HCT116 (cell line): ENCODE measurements at regions not wholly inside any gene's neighbourhood (a gene's known extent, or its start where the extent isn't known, plus 50 kb on each side); places are given as distances from the start of the nearest gene placed in this dataset.

Experiments used
- ATAC-seq: fragments of 200-7000 bp; cut with Tn5 transposase; 2 replicates; pipeline ENCODE4 v1.9.1; 2020; ENCODE audit warnings: mild to moderate bottlenecking, moderate library complexity
- BruUV-seq: library from RNA; stranded (reverse); fragments of 400-500 nt; replicated peaks from 2 replicates; lab custom pipeline; 2021; lab: Mats Ljungman, UMichigan
- CTCF ChIA-PET: fragments of 300-600 bp; sonication (Branson Sonifier 250); formaldehyde crosslinking; loops from one replicate; lab custom pipeline; 2021; ENCODE audit warnings: antibody characterized with exemption; lab: Charles Lee
- POLR2A ChIA-PET: fragments of 300-600, 350-600 bp; sonication (Branson Sonifier 250); formaldehyde crosslinking; loops from one replicate; lab custom pipeline; 2021; ENCODE audit warnings: antibody characterized with exemption; lab: Charles Lee
- RAD21 ChIA-PET, 2 experiments: fragments of 300-600 bp; sonication (Branson Sonifier 250); formaldehyde crosslinking; loops; one replicate each; lab custom pipeline; 2023; ENCODE audit warnings: low total read pairs in 2 of 2; ENCODE audit not compliant: uncharacterized antibody in 2 of 2, unreplicated experiment in 2 of 2, low non-redundant PET in 1 of 2; lab: Charles Lee
- DNase-seq: peaks from one replicate; pipeline ENCODE4 v3.0.0-alpha.2; 2010; ENCODE audit warnings: low read depth, low spot score
- H2AFZ ChIP-seq: fragments of 200-600 bp; shearing (Covaris generic), sonication (generic); 2 replicates; pipeline ENCODE4 v1.6.1; 2017; ENCODE audit warnings: low read depth, mixed run types, mixed read lengths, antibody characterized with exemption, low read length; ENCODE audit not compliant: poor library complexity, severe bottlenecking
- H3K27ac ChIP-seq: 2 replicates; pipeline ENCODE4 v1.5.1; 2012; ENCODE audit warnings: low read depth, low read length
- H3K27me3 ChIP-seq: fragments of 200-600 bp; sonication (generic); 2 replicates; pipeline ENCODE4 v1.6.1; 2016; ENCODE audit warnings: mixed run types, low read length, mixed read lengths; ENCODE audit not compliant: insufficient read depth
- H3K36me3 ChIP-seq, 2 experiments: fragments of 200-500 bp in 1 of 2; fragments of 200-600 bp in 1 of 2; sonication (Bioruptor generic) in 1 of 2; sonication (generic) in 1 of 2; 2 replicates each; pipeline versions ENCODE4 v1.5.1 to v1.6.1; 2014 to 2016; ENCODE audit warnings: low read length in 2 of 2, inconsistent platforms in 1 of 2, mixed read lengths in 1 of 2, mixed run types in 1 of 2; ENCODE audit not compliant: insufficient read depth in 2 of 2, control insufficient read depth in 1 of 2
- H3K4me1 ChIP-seq, 2 experiments: fragments of 200-600 bp in 1 of 2; sonication (generic) in 1 of 2; 2 replicates each; pipeline versions ENCODE4 v1.5.1 to v1.6.1; 2012 to 2017; ENCODE audit warnings: low read length in 2 of 2, inconsistent platforms in 1 of 2, mild to moderate bottlenecking in 1 of 2, mixed read lengths in 1 of 2, mixed run types in 1 of 2, moderate library complexity in 1 of 2; ENCODE audit not compliant: insufficient read depth in 2 of 2, control insufficient read depth in 1 of 2
- H3K4me2 ChIP-seq: fragments of 200-600 bp; sonication (generic); 2 replicates; pipeline ENCODE4 v1.6.1; 2017; ENCODE audit warnings: mixed run types, low read length, mixed read lengths
- H3K4me3 ChIP-seq, 2 experiments: fragments of 200-600 bp in 1 of 2; sonication (generic) in 1 of 2; replicated peaks in 1 of 2; 2 replicates each; pipeline ENCODE4 v1.5.1; 2011 to 2016; ENCODE audit warnings: low read length in 2 of 2, control low read depth in 1 of 2, low read depth in 1 of 2, mild to moderate bottlenecking in 1 of 2, mixed read lengths in 1 of 2, mixed run types in 1 of 2
- H3K79me2 ChIP-seq: fragments of 200-600 bp; sonication (generic); 2 replicates; pipeline ENCODE4 v1.6.1; 2017; ENCODE audit warnings: mild to moderate bottlenecking, mixed run types, low read length, moderate library complexity, mixed read lengths; ENCODE audit not compliant: insufficient read depth
- H3K9ac ChIP-seq: fragments of 200-600 bp; sonication (generic); 2 replicates; pipeline ENCODE4 v1.6.1; 2016; ENCODE audit warnings: low read length, mixed read lengths
- H3K9me2 ChIP-seq: fragments of 200-600 bp; sonication (generic), shearing (Covaris generic); 2 replicates; pipeline ENCODE4 v1.6.1; 2017; ENCODE audit warnings: mixed run types, mild to moderate bottlenecking, moderate library complexity; ENCODE audit not compliant: insufficient read depth
- H3K9me3 ChIP-seq, 2 experiments: fragments of 200-500 bp in 1 of 2; fragments of 200-600 bp in 1 of 2; sonication (Bioruptor generic) in 1 of 2; sonication (generic) in 1 of 2; 2 replicates each; pipeline ENCODE4 v1.6.1; 2014 to 2017; ENCODE audit warnings: low read length in 2 of 2, mixed read lengths in 2 of 2, inconsistent platforms in 1 of 2, low read depth in 1 of 2, mild to moderate bottlenecking in 1 of 2, mixed run types in 1 of 2, moderate library complexity in 1 of 2; ENCODE audit not compliant: control insufficient read depth in 1 of 2, insufficient read depth in 1 of 2
- H4K20me1 ChIP-seq: fragments of 200-600 bp; sonication (generic), shearing (Covaris generic); 2 replicates; pipeline ENCODE4 v1.6.1; 2017; ENCODE audit warnings: mixed run types, mild to moderate bottlenecking, moderate library complexity; ENCODE audit not compliant: insufficient read depth
- ATF3 ChIP-seq: IDR thresholded peaks from 2 replicates; pipeline ENCODE4 v1.6.1; 2012
- CBX3 ChIP-seq: IDR thresholded peaks from 2 replicates; pipeline ENCODE4 v1.6.1; 2012; ENCODE audit warnings: low read depth
- EGR1 ChIP-seq: IDR thresholded peaks from 2 replicates; pipeline ENCODE4 v1.6.1; 2012; ENCODE audit warnings: low read depth
- EZH2 ChIP-seq: fragments of 200-600 bp; sonication (generic); IDR thresholded peaks from 2 replicates; pipeline ENCODE4 v1.6.1; 2017; ENCODE audit warnings: antibody characterized with exemption, mixed run types
- FOSL1 ChIP-seq: IDR thresholded peaks from 2 replicates; pipeline ENCODE4 v1.6.1; 2012; ENCODE audit warnings: low read depth
- POLR2A ChIP-seq: IDR thresholded peaks from 2 replicates; pipeline ENCODE4 v1.7.0; 2011; ENCODE audit warnings: borderline replicate concordance; ENCODE audit not compliant: insufficient read depth, insufficient read length; ENCODE audit errors: extremely low read depth
- RAD21 ChIP-seq: IDR thresholded peaks from 2 replicates; pipeline ENCODE4 v1.6.1; 2012; ENCODE audit warnings: low read depth, mild to moderate bottlenecking
- SP1 ChIP-seq: IDR thresholded peaks from 2 replicates; pipeline ENCODE4 v1.6.1; 2012; ENCODE audit warnings: low read depth
- SRF ChIP-seq: IDR thresholded peaks from 2 replicates; pipeline ENCODE4 v1.6.1; 2012; ENCODE audit warnings: low read depth
- TCF7L2 ChIP-seq: IDR thresholded peaks from 2 replicates; pipeline ENCODE4 v1.7.0; 2011; ENCODE audit warnings: borderline replicate concordance, inconsistent platforms; ENCODE audit not compliant: insufficient read depth, insufficient read length; ENCODE audit errors: extremely low read depth
- YY1 ChIP-seq: IDR thresholded peaks from 2 replicates; pipeline ENCODE4 v1.6.1; 2011; ENCODE audit warnings: low read length, low read depth, moderate library complexity, mild to moderate bottlenecking; ENCODE audit not compliant: insufficient replicate concordance; ENCODE audit errors: extremely low read depth
- intact Hi-C: fragments of 100-400 bp; cut with micrococcal nuclease; formaldehyde crosslinking; loops from 2 replicates; pipeline ENCODE4 v1.10.0; 2022
- TF ChIP-seq, protein P1 (sequence below), 3 experiments: fragments of 200-600 bp in 1 of 3; sonication (generic) in 1 of 3; IDR thresholded peaks in 2 of 3; conservative IDR thresholded peaks in 1 of 3; 2 replicates each; pipeline ENCODE4 v1.5.1; 2012 to 2017; ENCODE audit warnings: low read depth in 2 of 3, low read length in 2 of 3, antibody characterized with exemption in 1 of 3, borderline replicate concordance in 1 of 3, control low read depth in 1 of 3, mild to moderate bottlenecking in 1 of 3, mixed read lengths in 1 of 3, mixed run types in 1 of 3, moderate library complexity in 1 of 3; ENCODE audit not compliant: insufficient read depth in 1 of 3

- Histone ChIP-seq H3K9me3 (no peaks in the 10 kb centered on the region), H3K9ac (no peak overlapping the region), H2AFZ (no peak overlapping the region), H4K20me1 (no peaks in the 10 kb centered on the region), H3K27ac (no peak overlapping the region), H3K27me3 (peaks cover 52% of the 10 kb centered on the region), H3K4me2 (no peak overlapping the region), H3K36me3 (no peaks in the 10 kb centered on the region), H3K4me3 (no peak overlapping the region), H3K4me1 (no peaks in the 10 kb centered on the region), H3K9me2 (no peaks in the 10 kb centered on the region), H3K79me2 (no peaks in the 10 kb centered on the region)
- no peak for TF ChIP-seq EZH2
- TF ChIP-seq SP1 = no peak
- no peak for TF ChIP-seq ATF3
- TF ChIP-seq FOSL1 = no peak
- no peak for TF ChIP-seq CBX3
- TF ChIP-seq, protein P1, sequence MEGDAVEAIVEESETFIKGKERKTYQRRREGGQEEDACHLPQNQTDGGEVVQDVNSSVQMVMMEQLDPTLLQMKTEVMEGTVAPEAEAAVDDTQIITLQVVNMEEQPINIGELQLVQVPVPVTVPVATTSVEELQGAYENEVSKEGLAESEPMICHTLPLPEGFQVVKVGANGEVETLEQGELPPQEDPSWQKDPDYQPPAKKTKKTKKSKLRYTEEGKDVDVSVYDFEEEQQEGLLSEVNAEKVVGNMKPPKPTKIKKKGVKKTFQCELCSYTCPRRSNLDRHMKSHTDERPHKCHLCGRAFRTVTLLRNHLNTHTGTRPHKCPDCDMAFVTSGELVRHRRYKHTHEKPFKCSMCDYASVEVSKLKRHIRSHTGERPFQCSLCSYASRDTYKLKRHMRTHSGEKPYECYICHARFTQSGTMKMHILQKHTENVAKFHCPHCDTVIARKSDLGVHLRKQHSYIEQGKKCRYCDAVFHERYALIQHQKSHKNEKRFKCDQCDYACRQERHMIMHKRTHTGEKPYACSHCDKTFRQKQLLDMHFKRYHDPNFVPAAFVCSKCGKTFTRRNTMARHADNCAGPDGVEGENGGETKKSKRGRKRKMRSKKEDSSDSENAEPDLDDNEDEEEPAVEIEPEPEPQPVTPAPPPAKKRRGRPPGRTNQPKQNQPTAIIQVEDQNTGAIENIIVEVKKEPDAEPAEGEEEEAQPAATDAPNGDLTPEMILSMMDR (IDR thresholded peaks at IDR 0.05 in 2 of 3, conservative IDR thresholded peaks at IDR 0.05 in 1 of 3; ENCODE audit: borderline replicate concordance in 1 of 3, insufficient read depth in 1 of 3, low read depth in 2 of 3, low read length in 2 of 3) = no peak
- no peak for TF ChIP-seq TCF7L2
- no peak for TF ChIP-seq POLR2A
- TF ChIP-seq EGR1 = no peak
- no peak for TF ChIP-seq RAD21
- TF ChIP-seq YY1 = no peak
- TF ChIP-seq SRF = no peak
- BruUV-seq = no TSS peak
- intact Hi-C loops = no loop called here
- DNase-seq (no peak), ATAC-seq (no peak)
- ChIA-PET CTCF (no interaction called here), RAD21 (interaction anchor here in 1 of 2 experiments (0.7 kb wide), 1 partner anchor 50 kb away, joined by 3 read pairs; no protein-coding TSS in a partner anchor), POLR2A (no interaction called here)
Observed at GRCh38 chr2:29977284-29977683, 55.9 kb upstream of the ALK start.
